Activated T-helper 1 cell treated with anti-CD3 and anti-CD28 coated beads, Interleukin-2, amount 50 U/mL, for 16 hours (primary cell): ENCODE measurements at regions not wholly inside any gene's neighbourhood (a gene's known extent, or its start where the extent isn't known, plus 50 kb on each side); places are given as distances from the start of the nearest gene placed in this dataset.

Experiments used
- DNase-seq, 2 donors: peaks; one replicate each; pipeline ENCODE4 v3.0.0-alpha.2; 2020; ENCODE audit warnings: low read depth in 1 of 2, low spot score in 1 of 2

- no peak for DNase-seq
These were observed 73.1 kb upstream of the CES5A start for GRCh38 chr16:55948230-55948629.

DNA sequence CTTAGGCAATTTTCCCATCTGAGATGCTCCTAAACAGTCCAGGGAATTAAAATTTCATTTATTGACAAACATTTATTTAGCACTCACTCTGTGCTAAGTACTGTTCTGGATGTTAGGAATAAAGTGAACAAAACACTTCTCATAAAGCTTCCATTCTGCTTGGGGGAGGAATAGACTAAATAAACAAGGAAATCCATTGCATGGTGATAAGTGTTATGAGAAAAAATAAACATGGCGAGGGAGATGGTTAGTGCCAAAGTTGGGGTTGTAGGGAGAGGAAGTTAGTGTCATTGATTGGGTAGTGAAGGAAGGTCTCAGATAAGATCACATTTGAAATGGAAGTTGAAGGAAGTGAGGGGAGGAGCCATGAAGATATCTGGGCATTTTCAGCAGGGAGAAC, 72.2 kb upstream of the CES5A start:
- DNase-seq = no peak

GRCh38 chr16:55944377-55944802, 69.2 kb upstream of the CES5A start:
- DNase-seq = peak; percentile 19 to 20

DNA sequence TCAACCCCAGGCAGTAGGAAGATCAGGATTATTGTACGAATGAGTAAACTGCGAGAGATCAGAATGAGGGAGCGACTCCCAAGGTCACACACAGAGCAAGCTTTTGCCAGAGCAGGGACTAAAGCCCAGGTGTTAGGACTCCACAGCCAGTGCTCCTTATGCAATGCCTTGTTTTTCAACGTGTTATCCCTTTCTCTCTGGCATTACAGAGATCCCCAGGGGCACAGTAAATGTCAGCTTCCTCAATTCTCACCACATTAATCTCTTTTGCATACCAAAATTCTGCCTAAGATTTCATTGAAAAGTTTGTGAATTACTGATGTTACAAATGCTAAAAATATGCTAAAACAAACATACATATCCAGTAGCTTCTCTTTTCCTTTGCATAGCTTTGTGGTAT, 68.1 kb upstream of the CES5A start:
- no peak for DNase-seq

DNA sequence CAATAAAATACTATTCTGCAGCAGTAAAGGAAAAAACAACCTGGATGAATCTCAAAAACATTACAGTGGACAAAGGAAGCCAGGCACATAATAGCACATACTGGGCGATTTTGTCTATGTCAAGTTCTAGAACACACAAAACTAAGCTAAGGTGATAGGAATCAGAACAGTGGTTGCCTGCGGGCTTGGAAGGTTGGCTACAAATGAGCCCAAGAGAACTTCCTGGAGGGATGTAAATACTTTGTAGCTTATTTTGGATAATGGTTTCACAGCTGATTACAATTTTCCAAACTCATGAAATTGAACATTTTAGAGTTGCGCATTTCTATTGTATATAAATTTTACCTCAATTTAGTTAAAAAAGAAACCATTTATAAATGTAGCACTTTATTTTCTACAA, 67.6 kb upstream of the CES5A start:
- DNase-seq = no peak

- no peak for DNase-seq
These were observed 66.4 kb upstream of the CES5A start for GRCh38 chr16:55941552-55941951.

DNA sequence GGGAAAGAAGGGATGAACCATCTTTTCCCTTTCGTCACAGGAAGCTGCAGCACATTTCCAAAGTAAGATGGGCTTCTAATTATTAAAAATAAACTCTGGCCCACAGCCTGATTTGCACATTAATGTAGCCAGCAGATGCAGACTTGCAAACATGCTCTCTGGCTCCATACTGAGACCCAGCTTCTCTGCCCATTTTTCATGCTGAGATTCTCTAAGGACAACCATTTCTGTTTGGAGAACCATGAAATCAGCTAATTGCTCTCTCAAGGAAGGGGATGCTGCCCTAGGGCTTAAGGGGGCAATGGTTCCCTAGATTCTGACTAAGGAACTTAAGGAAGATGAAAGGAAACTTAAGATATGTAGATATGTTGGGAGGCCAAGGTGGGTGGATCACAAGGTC, 63.0 kb upstream of the CES5A start:
- DNase-seq = no peak

DNA sequence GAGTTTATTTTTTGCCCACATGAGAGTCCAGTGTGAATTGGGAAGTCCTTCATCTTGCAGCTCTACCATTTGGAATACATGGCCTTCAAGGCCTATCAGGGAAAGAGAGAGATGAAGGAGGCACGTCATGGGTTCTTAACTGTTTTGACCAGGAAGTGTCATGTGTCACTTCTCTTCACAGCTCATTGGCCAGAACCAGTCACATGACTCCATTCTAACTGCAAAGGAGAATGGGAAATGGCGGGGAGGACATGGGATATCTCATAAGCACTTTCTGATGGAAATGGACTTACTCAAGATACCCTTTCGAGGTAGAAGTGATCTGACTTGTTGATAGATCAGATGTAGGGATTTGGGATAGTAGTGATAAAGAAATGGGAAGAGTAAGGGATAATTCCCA, 57.9 kb upstream of the CES5A start:
- DNase-seq = no peak

- no peak for DNase-seq
These were observed 54.9 kb upstream of the CES5A start for GRCh38 chr16:55930036-55930435.

DNA sequence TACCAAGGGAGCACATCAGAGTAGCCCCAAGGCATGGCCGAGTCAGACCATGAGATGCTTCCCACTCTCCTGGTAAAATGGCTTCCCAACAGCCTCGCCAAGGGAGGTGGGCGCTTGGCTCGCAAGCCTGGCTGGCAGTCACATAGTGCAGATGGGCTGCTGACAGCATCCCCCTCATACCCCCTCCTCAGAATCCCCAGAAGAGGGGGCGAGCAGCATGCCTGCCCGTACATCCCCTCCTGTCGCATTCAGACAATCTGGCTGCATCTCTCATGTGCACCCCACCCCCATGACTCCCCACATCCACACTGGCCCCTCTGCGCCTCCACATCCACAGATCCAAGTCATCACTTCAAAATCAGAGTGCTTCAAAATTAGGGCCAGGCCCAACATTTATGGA, 54.0 kb upstream of the CES5A start:
- no peak for DNase-seq

DNA sequence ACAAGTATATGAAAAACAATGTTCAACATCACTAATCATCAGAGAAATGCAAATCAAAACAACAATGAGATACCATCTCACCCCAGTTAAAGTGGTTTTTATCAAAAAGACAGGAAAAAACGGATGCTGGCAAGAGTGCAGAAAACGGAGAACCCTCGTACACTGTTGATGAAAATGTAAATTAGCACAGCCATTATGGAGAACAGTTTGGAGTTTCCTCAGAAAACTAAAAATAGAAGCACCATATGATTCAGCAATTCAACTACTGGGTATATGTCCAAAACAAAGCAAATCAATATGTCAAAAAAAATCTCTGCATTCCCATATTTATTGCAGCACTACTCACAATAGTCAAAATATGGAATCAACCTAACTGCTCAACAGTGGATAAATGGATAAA, 50.1 kb upstream of the CES5A start:
- DNase-seq = no peak
